HG03064 (cell line): ENCODE measurements at regions not wholly inside any gene's neighbourhood (a gene's known extent, or its start where the extent isn't known, plus 50 kb on each side); places are given as distances from the start of the nearest gene placed in this dataset.

Source experiments
- ATAC-seq: cut with Tn5 transposase; IDR thresholded peaks from one replicate; pipeline ENCODE4 v1.9.1; 2021; ENCODE audit warnings: low read depth; ENCODE audit not compliant: unreplicated experiment

DNA sequence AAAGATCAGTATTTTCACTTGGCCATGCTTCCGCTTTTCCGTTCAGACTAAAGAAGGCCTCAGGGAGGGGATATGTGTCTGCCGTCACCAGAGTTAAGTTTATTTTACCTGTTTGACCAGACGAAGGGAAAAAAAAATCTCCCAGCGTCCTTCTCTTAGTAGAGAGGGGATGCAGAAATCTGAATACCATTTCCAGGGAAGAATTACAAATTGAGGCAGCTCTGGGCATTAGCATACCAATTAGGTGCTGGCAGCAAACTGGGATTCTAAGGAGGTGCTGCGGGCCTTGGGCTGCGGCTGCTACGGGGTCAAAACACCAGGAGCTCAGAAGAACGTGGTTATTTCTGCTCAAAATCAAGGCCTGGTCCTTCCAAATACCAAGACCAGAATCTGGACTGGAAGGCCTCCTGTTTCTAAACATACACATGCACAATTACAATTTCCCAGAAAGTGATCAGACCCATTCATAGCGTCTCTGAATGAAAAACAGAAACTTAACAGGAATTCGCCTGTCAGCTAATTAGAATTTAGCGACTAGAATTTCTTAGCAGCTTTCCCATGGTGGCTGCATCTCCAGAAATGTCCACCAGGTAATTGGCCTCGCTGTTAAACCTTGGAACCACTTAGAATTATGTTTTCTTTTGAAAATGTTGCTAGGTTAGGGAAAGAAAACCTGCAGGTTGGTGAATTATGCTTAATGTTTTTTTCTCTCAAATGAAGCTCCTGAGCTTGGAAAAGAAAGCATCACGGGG, 617.0 kb downstream of the VRK1 start:
- no peak for ATAC-seq

DNA sequence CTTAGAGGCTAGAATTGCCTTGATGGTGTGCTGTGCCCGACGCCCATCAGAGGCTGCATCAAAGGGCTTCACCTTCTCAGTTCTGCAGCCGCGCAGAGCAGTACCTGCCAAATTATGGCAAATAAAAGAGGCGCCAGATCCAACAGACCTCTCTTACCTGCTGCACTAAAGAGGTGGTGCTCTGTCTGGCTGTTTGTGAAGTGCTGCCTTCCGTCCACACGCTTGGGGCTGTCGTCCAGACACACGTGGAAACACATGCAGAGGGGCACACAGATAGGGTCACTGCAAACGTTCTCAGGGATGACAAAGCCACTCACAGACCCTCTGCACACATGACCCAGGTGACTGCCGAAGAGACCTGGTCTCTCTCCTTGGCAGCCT, 617.5 kb downstream of the VRK1 start:
- ATAC-seq: no peak

GRCh38 chr14:97415907-97416306, 618.7 kb downstream of the VRK1 start:
- no peak for ATAC-seq

- no peak for ATAC-seq
These were observed 619.4 kb downstream of the VRK1 start for GRCh38 chr14:97416550-97416949.

- ATAC-seq: no peak
These were observed 620.1 kb downstream of the VRK1 start for GRCh38 chr14:97417331-97417730.

- ATAC-seq: no peak
These were observed 623.0 kb downstream of the VRK1 start for GRCh38 chr14:97420211-97420610.

DNA sequence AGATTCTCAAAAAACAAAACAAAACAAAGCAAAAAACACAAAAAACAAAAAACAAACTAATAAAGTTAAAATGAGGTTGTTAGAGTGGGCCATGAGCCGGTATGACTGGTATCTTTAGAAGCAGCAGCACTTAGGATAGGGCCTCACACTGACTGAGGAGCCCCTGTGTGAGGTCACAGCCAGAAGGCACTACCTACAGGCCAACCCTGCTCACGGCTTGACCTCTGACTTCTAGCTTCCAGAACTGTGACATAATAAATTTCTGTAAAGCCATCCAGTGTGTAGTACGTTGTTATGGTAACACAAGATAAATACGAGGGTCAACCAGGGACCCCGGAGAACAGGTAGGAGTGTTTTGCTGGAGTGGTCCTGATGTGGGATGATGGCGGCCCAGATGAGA, 629.6 kb downstream of the VRK1 start:
- no peak for ATAC-seq

- ATAC-seq: no peak
These were observed 631.7 kb downstream of the VRK1 start for GRCh38 chr14:97428808-97429440.

DNA sequence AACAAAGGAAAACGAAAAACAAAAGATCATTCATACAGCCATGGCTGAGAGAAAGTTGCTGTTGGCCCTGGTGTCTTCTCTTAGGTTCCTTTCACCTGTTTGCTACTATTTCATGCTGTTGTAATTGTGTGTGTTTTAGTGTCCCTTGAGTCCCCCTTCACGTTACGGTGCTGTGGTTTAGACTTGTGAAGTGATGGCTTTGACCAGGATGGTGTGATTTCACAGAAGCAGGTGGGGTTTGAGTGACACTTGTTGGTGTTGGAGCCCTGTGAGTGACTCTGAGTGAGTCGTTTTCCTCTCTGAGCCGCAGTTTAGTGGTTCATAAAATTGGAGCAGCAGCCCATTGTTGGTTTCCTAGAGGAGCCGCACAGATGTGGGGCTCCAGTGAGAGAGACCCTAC, 635.4 kb downstream of the VRK1 start:
- no peak for ATAC-seq

- no peak for ATAC-seq
These were observed 644.7 kb downstream of the VRK1 start for GRCh38 chr14:97441740-97442362.

GRCh38 chr14:97442363-97442762, 645.2 kb downstream of the VRK1 start:
- ATAC-seq: no peak

- no peak for ATAC-seq
These were observed 646.2 kb downstream of the VRK1 start for GRCh38 chr14:97443412-97443811.

DNA sequence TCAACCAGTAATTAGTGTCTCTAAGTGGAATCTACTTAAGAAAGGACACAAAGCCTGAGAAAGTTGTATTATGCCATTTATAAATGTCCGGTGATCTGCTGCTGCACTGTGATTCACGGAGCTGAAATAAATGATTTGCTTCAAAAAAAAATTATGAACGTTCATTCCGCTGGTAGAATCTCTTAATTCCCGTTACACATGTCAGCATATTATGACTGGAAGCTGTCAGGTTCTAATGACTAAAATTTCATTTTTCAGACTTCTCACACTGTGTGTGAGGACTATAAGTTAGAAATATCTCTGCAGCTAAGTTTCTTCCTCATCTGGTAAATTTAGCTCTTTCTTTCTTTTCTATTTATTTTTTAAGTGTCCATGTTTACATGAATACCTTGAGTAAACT, 647.1 kb downstream of the VRK1 start:
- no peak for ATAC-seq

DNA sequence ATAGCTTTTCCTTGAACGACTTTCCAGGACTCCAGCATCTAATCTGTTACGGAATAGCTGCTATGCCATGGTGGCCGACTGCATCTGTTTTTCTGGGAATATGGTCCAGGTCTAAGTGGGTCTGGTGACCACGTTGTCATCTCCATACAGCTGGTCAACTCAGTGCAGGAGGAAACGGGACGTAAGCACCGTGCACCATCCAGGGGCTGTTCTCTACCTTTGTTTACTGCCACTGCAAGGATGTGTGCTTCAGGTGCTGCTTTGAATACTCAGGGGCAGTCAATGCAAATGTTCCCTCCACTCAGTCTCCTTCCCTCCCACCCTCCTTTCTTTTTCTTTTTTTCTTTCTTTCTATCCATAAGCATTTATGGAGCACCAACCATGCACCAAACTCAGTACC, 648.2 kb downstream of the VRK1 start:
- no peak for ATAC-seq

GRCh38 chr14:97446087-97446486, 648.9 kb downstream of the VRK1 start:
- no peak for ATAC-seq

- no peak for ATAC-seq
These were observed 655.1 kb downstream of the VRK1 start for GRCh38 chr14:97452314-97452713.

- no peak for ATAC-seq
These were observed 656.8 kb downstream of the VRK1 start for GRCh38 chr14:97453991-97454390.

GRCh38 chr14:97456462-97456861, 659.3 kb downstream of the VRK1 start:
- ATAC-seq: no peak

- ATAC-seq: no peak
These were observed 659.8 kb downstream of the VRK1 start for GRCh38 chr14:97456958-97457357.

DNA sequence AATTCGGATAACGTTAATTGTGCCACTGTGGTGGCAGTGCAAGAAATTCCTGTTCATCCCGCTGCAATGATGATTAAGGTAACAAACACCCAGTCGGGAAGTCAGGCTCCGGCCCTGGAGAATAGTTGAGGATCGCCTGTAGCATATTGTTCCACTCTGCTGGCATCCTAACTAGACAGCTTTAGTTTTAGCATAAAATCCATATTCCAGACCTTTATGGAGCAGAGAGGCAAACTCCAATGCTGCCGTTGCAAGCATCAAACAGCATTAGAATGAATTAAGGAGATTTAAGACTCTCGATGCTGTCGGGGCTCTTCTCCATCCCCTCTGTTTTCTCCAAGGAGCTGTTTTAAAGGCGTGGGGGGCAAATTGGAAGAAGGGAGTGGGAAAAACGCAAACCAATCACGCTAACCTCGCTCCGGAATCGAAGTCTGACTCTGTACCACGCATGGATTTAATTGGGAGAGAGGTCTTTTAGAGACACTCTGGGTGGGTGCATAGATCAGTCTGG, 660.4 kb downstream of the VRK1 start:
- ATAC-seq: no peak

- ATAC-seq: no peak
These were observed 661.1 kb downstream of the VRK1 start for GRCh38 chr14:97458255-97458654.
